Endothelial cell of umbilical vein (primary cell): ENCODE measurements at regions not wholly inside any gene's neighbourhood (a gene's known extent, or its start where the extent isn't known, plus 50 kb on each side); places are given as distances from the start of the nearest gene placed in this dataset.

Source experiments
- BruUV-seq: library from RNA; stranded (reverse); fragments of 400-500 nt; replicated peaks from 2 replicates; lab custom pipeline; 2021; lab: Mats Ljungman, UMichigan
- CTCF ChIA-PET: fragments of 300-600, 350-600 bp; sonication (Branson Sonifier 250); formaldehyde crosslinking; loops from one replicate; lab custom pipeline; 2021; ENCODE audit warnings: antibody characterized with exemption, inconsistent platforms; lab: Charles Lee
- POLR2A ChIA-PET: fragments of 300-600, 350-600 bp; sonication (Branson Sonifier 250); formaldehyde crosslinking; loops from one replicate; lab custom pipeline; 2021; ENCODE audit warnings: antibody characterized with exemption, inconsistent platforms; lab: Charles Lee
- DNase-seq: peaks from one replicate; pipeline ENCODE4 v3.0.0-alpha.2; 2011; ENCODE audit warnings: low read depth, low spot score
- FAIRE-seq: peaks from 2 replicates; lab custom pipeline; 2011; peaks lifted over from hg19 to GRCh38; lab: Jason Lieb, UNC
- H2AFZ ChIP-seq: 2 replicates; pipeline ENCODE4 v1.6.0; 2012; ENCODE audit warnings: low read depth, low read length, control low read depth, inconsistent platforms
- H3K27ac ChIP-seq: 2 replicates; pipeline ENCODE4 v1.5.1; 2011; ENCODE audit warnings: low read depth, mild to moderate bottlenecking, control low read depth, low read length, moderate library complexity; ENCODE audit not compliant: insufficient read depth
- H3K27me3 ChIP-seq, 2 experiments: 2 replicates each; pipeline versions ENCODE4 v1.6.0 to v1.6.1; 2011; ENCODE audit warnings: low read length in 2 of 2, mixed read lengths in 1 of 2; ENCODE audit not compliant: control insufficient read depth in 2 of 2, insufficient read depth in 2 of 2
- H3K36me3 ChIP-seq, 2 experiments: 2 replicates in 1 of 2; 3 replicates in 1 of 2; pipeline ENCODE4 v1.5.1; 2011; ENCODE audit warnings: low read length in 2 of 2, mild to moderate bottlenecking in 1 of 2, moderate library complexity in 1 of 2; ENCODE audit not compliant: control insufficient read depth in 2 of 2, insufficient read depth in 2 of 2; ENCODE audit errors: extremely low read depth in 1 of 2
- H3K4me1 ChIP-seq: 3 replicates; pipeline ENCODE4 v1.5.1; 2011; ENCODE audit warnings: mild to moderate bottlenecking, low read length; ENCODE audit not compliant: control insufficient read depth, insufficient read depth; ENCODE audit errors: extremely low read depth
- H3K4me2 ChIP-seq: 2 replicates; pipeline ENCODE4 v1.6.1; 2011; ENCODE audit warnings: low read length, control low read depth, mixed read lengths; ENCODE audit not compliant: insufficient read depth
- H3K4me3 ChIP-seq, 3 experiments: fragments of 200-600 bp in 1 of 3; sonication (generic), shearing (Covaris generic) in 1 of 3; replicated peaks in 1 of 3; 2 replicates each; pipeline ENCODE4 v1.5.1; 2011 to 2016; ENCODE audit warnings: control low read depth in 3 of 3, low read length in 3 of 3, mild to moderate bottlenecking in 2 of 3, inconsistent platforms in 1 of 3, low read depth in 1 of 3, moderate library complexity in 1 of 3; ENCODE audit not compliant: insufficient read depth in 1 of 3
- H3K79me2 ChIP-seq: 2 replicates; pipeline ENCODE4 v1.6.0; 2012; ENCODE audit warnings: low read length, inconsistent platforms; ENCODE audit not compliant: control insufficient read depth, insufficient read depth
- H3K9ac ChIP-seq: replicated peaks from 2 replicates; pipeline ENCODE3; 2011; ENCODE audit warnings: low read length, control low read depth; ENCODE audit not compliant: insufficient read depth; ENCODE audit errors: extremely low read depth
- H3K9me1 ChIP-seq: replicated peaks from 3 replicates; pipeline ENCODE4 v1.6.0; 2011; ENCODE audit warnings: mild to moderate bottlenecking, low read length; ENCODE audit not compliant: control insufficient read depth, insufficient read depth; ENCODE audit errors: extremely low read depth
- H3K9me3 ChIP-seq: replicated peaks from 2 replicates; pipeline ENCODE4 v1.5.1; 2012; ENCODE audit warnings: low read length, inconsistent platforms; ENCODE audit not compliant: control insufficient read depth, insufficient read depth
- H4K20me1 ChIP-seq: replicated peaks from 2 replicates; pipeline ENCODE3; 2011; ENCODE audit warnings: mild to moderate bottlenecking, low read length; ENCODE audit not compliant: control insufficient read depth, insufficient read depth; ENCODE audit errors: extremely low read depth
- CTCF ChIP-seq, 2 donors: IDR thresholded peaks; 1 replicate in 1 of 2; 2 replicates in 1 of 2; pipeline ENCODE4 v1.5.1; 2011; ENCODE audit warnings: low read length in 2 of 2, mild to moderate bottlenecking in 2 of 2, moderate library complexity in 2 of 2, control low read depth in 1 of 2, inconsistent platforms in 1 of 2, low read depth in 1 of 2; ENCODE audit not compliant: insufficient read depth in 1 of 2; ENCODE audit errors: extremely low read depth in 1 of 2
- EZH2 ChIP-seq: IDR thresholded peaks from 2 replicates; pipeline ENCODE4 v1.6.1; 2012; ENCODE audit warnings: borderline replicate concordance, low read depth, mild to moderate bottlenecking, moderate library complexity, low read length, inconsistent platforms; ENCODE audit not compliant: severe bottlenecking
- FOS ChIP-seq: IDR thresholded peaks from 2 replicates; pipeline ENCODE4 v1.6.1; 2011; ENCODE audit warnings: mild to moderate bottlenecking, low read length, moderate library complexity, borderline replicate concordance; ENCODE audit not compliant: insufficient read depth
- GATA2 ChIP-seq: IDR thresholded peaks from 2 replicates; pipeline ENCODE4 v1.7.0; 2011; ENCODE audit warnings: low read depth, mild to moderate bottlenecking, moderate library complexity, mixed read lengths, low read length; ENCODE audit not compliant: insufficient read length, insufficient read depth
- JUN ChIP-seq: IDR thresholded peaks from 2 replicates; pipeline ENCODE4 v1.6.1; 2011; ENCODE audit warnings: borderline replicate concordance, low read depth; ENCODE audit not compliant: insufficient read length, insufficient read depth
- MAX ChIP-seq: IDR thresholded peaks from 2 replicates; pipeline ENCODE4 v1.6.1; 2011; ENCODE audit not compliant: insufficient read depth, insufficient read length
- MYC ChIP-seq: IDR thresholded peaks from one replicate; pipeline ENCODE4 v1.6.1; 2011; ENCODE audit warnings: mild to moderate bottlenecking, low read depth, low read length
- POLR2A ChIP-seq: IDR thresholded peaks from 2 replicates; pipeline ENCODE4 v1.6.1; 2012; ENCODE audit warnings: low read depth, mild to moderate bottlenecking, control low read depth, low read length
- POLR2AphosphoS5 ChIP-seq: IDR thresholded peaks from 2 replicates; pipeline ENCODE4 v1.6.1; 2012; ENCODE audit warnings: low read depth, mild to moderate bottlenecking, control low read depth, low read length, moderate library complexity; ENCODE audit not compliant: insufficient read depth
- dilution Hi-C: fragments of 300-500 bp; cut with MboI; formaldehyde crosslinking; loops from one replicate; pipeline ENCODE4 v1.15.0; 2019; ENCODE audit warnings: low sequenced_read_pairs; ENCODE audit not compliant: extremely low pct_ligation_motif_present
- intact Hi-C: fragments of 100-400 bp; cut with micrococcal nuclease; formaldehyde crosslinking; loops from one replicate; pipeline ENCODE4 v1.10.0; 2022

GRCh38 chr6:91751526-91751925 is 1164.7 kb upstream of the MAP3K7 start:
- POLR2A ChIA-PET, result no interaction called here
- Histone ChIP-seq H3K27ac (no peak overlapping the region), H2AFZ (no peak overlapping the region), H3K9me3 (no peaks in the 10 kb centered on the region), H3K4me1 (no peaks in the 10 kb centered on the region), H3K4me3 (no peak overlapping the region), H3K79me2 (no peaks in the 10 kb centered on the region), H3K36me3 (no peaks in the 10 kb centered on the region), H3K4me2 (no peak overlapping the region), H3K9me1 (no peaks in the 10 kb centered on the region), H4K20me1 (no peaks in the 10 kb centered on the region), H3K9ac (no peak overlapping the region), H3K27me3 (no peaks in the 10 kb centered on the region)
- DNase-seq (no peak), FAIRE-seq (no peak)
- intact Hi-C loops, result no loop called here
- dilution Hi-C loops, result no loop called here
- BruUV-seq, result no TSS peak
- CTCF ChIA-PET, result no interaction called here
- TF ChIP-seq MYC (no peak), MAX (no peak), JUN (no peak), GATA2 (no peak), POLR2A (no peak), EZH2 (no peak), POLR2AphosphoS5 (no peak)

- no peak overlapping the region for H3K4me2 ChIP-seq
Measured at GRCh38 chr6:91744566-91744965, 1157.7 kb upstream of the MAP3K7 start.

More at GRCh38 chr6:91744566-91744965, 1157.7 kb upstream of the MAP3K7 start:
- H3K27me3 ChIP-seq, result no peaks in the 10 kb centered on the region
- no peak overlapping the region for H3K27ac ChIP-seq
- no TSS peak for BruUV-seq
- no peak overlapping the region for H2AFZ ChIP-seq
- dilution Hi-C loops, result no loop called here
- TF ChIP-seq POLR2A (no peak), CTCF (IDR thresholded peaks at IDR 0.05; ENCODE audit: extremely low read depth in 1 of 2, insufficient read depth in 1 of 2, low read depth in 1 of 2, low read length in 2 of 2) (no peak), JUN (no peak), EZH2 (no peak), MYC (no peak), POLR2AphosphoS5 (no peak), FOS (no peak)
- H3K4me1 ChIP-seq, result no peaks in the 10 kb centered on the region
- DNase-seq (no peak), FAIRE-seq (no peak)
- ChIA-PET POLR2A (no interaction called here), CTCF (no interaction called here)
- intact Hi-C loops, result no loop called here
- no peaks in the 10 kb centered on the region for H4K20me1 ChIP-seq
- no peaks in the 10 kb centered on the region for H3K36me3 ChIP-seq
- no peaks in the 10 kb centered on the region for H3K79me2 ChIP-seq
- no peak overlapping the region for H3K9ac ChIP-seq
- H3K9me1 ChIP-seq, result no peaks in the 10 kb centered on the region
- no peaks in the 10 kb centered on the region for H3K9me3 ChIP-seq
- H3K4me3 ChIP-seq, result no peak overlapping the region
